Upper lobe of left lung (tissue), 6 donors: ENCODE measurements at regions not wholly inside any gene's neighbourhood (a gene's known extent, or its start where the extent isn't known, plus 50 kb on each side); places are given as distances from the start of the nearest gene placed in this dataset.

Source experiments
- ATAC-seq, 2 donors: fragments of 200-7000 bp; cut with Tn5 transposase; one replicate each; pipeline ENCODE4 v1.9.1; 2022; ENCODE audit warnings: mild to moderate bottlenecking in 2 of 2, moderate library complexity in 2 of 2; ENCODE audit not compliant: low FRiP score in 2 of 2
- DNase-seq, 2 donors: peaks; one replicate each; pipeline ENCODE4 v3.0.0-alpha.2; 2019 to 2020
- H3K27ac ChIP-seq, 4 donors: fragments of 200-600 bp; sonication (generic); one replicate each; pipeline ENCODE4 v1.5.1; 2016 to 2019
- H3K27me3 ChIP-seq, 4 donors: fragments of 200-600 bp; sonication (generic); one replicate each; pipeline ENCODE4 v1.5.1; 2017 to 2019
- H3K36me3 ChIP-seq, 4 donors: fragments of 200-600 bp; sonication (generic); one replicate each; pipeline ENCODE4 v1.5.1; 2016 to 2019
- H3K4me1 ChIP-seq, 4 donors: fragments of 200-600 bp; sonication (generic); one replicate each; pipeline ENCODE4 v1.5.1; 2018 to 2019
- H3K4me3 ChIP-seq, 4 donors: fragments of 200-600 bp; sonication (generic); one replicate each; pipeline ENCODE4 v1.5.1; 2017 to 2019; ENCODE audit warnings: mild to moderate bottlenecking in 2 of 4, moderate library complexity in 1 of 4
- H3K9me3 ChIP-seq, 4 donors: fragments of 200-600 bp; sonication (generic); one replicate each; pipeline ENCODE4 v1.5.1; 2018 to 2019
- CTCF ChIP-seq, 6 experiments: fragments of 450-650 bp in 4 of 6; fragments of 200-600 bp in 2 of 6; sonication (generic) in 2 of 6; IDR thresholded peaks; one replicate each; pipeline ENCODE4 v1.5.1; 2016 to 2019; ENCODE audit warnings: antibody characterized with exemption in 6 of 6
- EP300 ChIP-seq, 4 donors: sonication (generic); formaldehyde crosslinking; IDR thresholded peaks; one replicate each; pipeline ENCODE4 v1.5.1; 2017; ENCODE audit warnings: antibody characterized with exemption in 4 of 4, control low read depth in 2 of 4
- POLR2A ChIP-seq, 4 donors: fragments of 450-650 bp; IDR thresholded peaks; one replicate each; pipeline ENCODE4 v1.5.1; 2016 to 2017; ENCODE audit warnings: antibody characterized with exemption in 4 of 4, mild to moderate bottlenecking in 2 of 4
- POLR2AphosphoS5 ChIP-seq, 2 donors: sonication (generic); formaldehyde crosslinking; IDR thresholded peaks; one replicate each; pipeline ENCODE4 v1.5.1; 2017; ENCODE audit warnings: antibody characterized with exemption in 2 of 2
- WGBS, 2 donors: methylation state at CpG; one replicate each; pipeline ENCODE4 v1.1.5; 2017 to 2018; 5-methylcytosine and 5-hydroxymethylcytosine counted together
- donor health status: DM: no; HTN: no; CAD: no; lungs with moderate emphysema.
- donor health status: DM: no; HTN: yes; CAD: no; lungs with severe emphysema.

GRCh38 chr15:100728371-100729201 lies 126.2 kb downstream of the ASB7 start:
- DNase-seq (no peak), ATAC-seq (no peak)
- Histone ChIP-seq H3K4me3 (no peak overlapping the region), H3K9me3 (no peaks in the 10 kb centered on the region), H3K27ac (no peak overlapping the region), H3K4me1 (peaks cover 0 to 6% (median 4%) of the 10 kb centered on the region in 4 donors), H3K27me3 (no peaks in the 10 kb centered on the region), H3K36me3 (no peaks in the 10 kb centered on the region)
- TF ChIP-seq EP300 (IDR thresholded peaks at IDR 0.05) (no peak), CTCF (IDR thresholded peaks at IDR 0.05) (no peak), POLR2A (IDR thresholded peaks at IDR 0.05) (no peak), POLR2AphosphoS5 (IDR thresholded peaks at IDR 0.05) (no peak)
- WGBS, 2 donors, result 69 to 80% methylated on average over 9 to 16 of the region's 17 CpGs

- TF ChIP-seq CTCF (IDR thresholded peaks at IDR 0.05) (no peak), POLR2A (IDR thresholded peaks at IDR 0.05) (no peak)
- ATAC-seq, result no peak
- no peaks in the 10 kb centered on the region for H3K36me3 ChIP-seq
- no peak for DNase-seq
- WGBS, 2 donors, result 82 to 89% methylated on average over 6 of the region's 6 CpGs
- H3K4me1 ChIP-seq, result peaks cover 0 to 3% (median 0%) of the 10 kb centered on the region in 4 donors
- no peak overlapping the region for H3K27ac ChIP-seq
- no peaks in the 10 kb centered on the region for H3K9me3 ChIP-seq
- H3K27me3 ChIP-seq, result no peaks in the 10 kb centered on the region
- H3K4me3 ChIP-seq, result no peak overlapping the region
Observed at GRCh38 chr15:100729461-100729860, 127.1 kb downstream of the ASB7 start.

GRCh38 chr15:100730129-100730528 lies 127.7 kb downstream of the ASB7 start:
- Histone ChIP-seq H3K27ac (no peak overlapping the region), H3K4me1 (peaks cover 0 to 3% (median 0%) of the 10 kb centered on the region in 4 donors), H3K27me3 (no peaks in the 10 kb centered on the region), H3K4me3 (no peak overlapping the region), H3K9me3 (no peaks in the 10 kb centered on the region), H3K36me3 (no peaks in the 10 kb centered on the region)
- ATAC-seq, result no peak
- no peak for TF ChIP-seq POLR2A (IDR thresholded peaks at IDR 0.05)
- WGBS, 2 donors, result 82 to 88% methylated on average over 7 of the region's 7 CpGs
- DNase-seq, result no peak

- Histone ChIP-seq H3K27ac (no peak overlapping the region), H3K4me3 (no peak overlapping the region), H3K36me3 (no peaks in the 10 kb centered on the region), H3K4me1 (peaks cover 0 to 3% (median 0%) of the 10 kb centered on the region in 4 donors), H3K27me3 (no peaks in the 10 kb centered on the region), H3K9me3 (no peaks in the 10 kb centered on the region)
- 94 to 96% methylated on average over 7 of the region's 7 CpGs for WGBS, 2 donors
- DNase-seq (no peak), ATAC-seq (no peak)
- TF ChIP-seq POLR2A (IDR thresholded peaks at IDR 0.05), result no peak
- TF ChIP-seq EP300 (IDR thresholded peaks at IDR 0.05), result no peak
- no peak for TF ChIP-seq CTCF (IDR thresholded peaks at IDR 0.05)
- TF ChIP-seq POLR2AphosphoS5 (IDR thresholded peaks at IDR 0.05), result no peak
Observed at GRCh38 chr15:100730655-100731266, 128.4 kb downstream of the ASB7 start.

- DNase-seq, result no peak
- Histone ChIP-seq H3K36me3 (no peaks in the 10 kb centered on the region), H3K27me3 (no peaks in the 10 kb centered on the region), H3K9me3 (no peaks in the 10 kb centered on the region), H3K27ac (no peak overlapping the region), H3K4me1 (peaks cover 0 to 3% (median 0%) of the 10 kb centered on the region in 4 donors), H3K4me3 (no peak overlapping the region)
- TF ChIP-seq POLR2A (IDR thresholded peaks at IDR 0.05) (no peak), POLR2AphosphoS5 (IDR thresholded peaks at IDR 0.05) (no peak), EP300 (IDR thresholded peaks at IDR 0.05) (no peak), CTCF (IDR thresholded peaks at IDR 0.05) (no peak)
- ATAC-seq, result no peak
- 88 to 90% methylated on average over 4 to 10 of the region's 10 CpGs for WGBS, 2 donors
Observed at GRCh38 chr15:100731267-100732152, 129.1 kb downstream of the ASB7 start.
